Activated CD4-positive, alpha-beta T cell treated with anti-CD3 and anti-CD28 coated beads, Interleukin-2, amount 50 U/mL, for 24 hours (primary cell): ENCODE measurements at regions not wholly inside any gene's neighbourhood (a gene's known extent, or its start where the extent isn't known, plus 50 kb on each side); places are given as distances from the start of the nearest gene placed in this dataset.
"Not testable (repeated sequence)": the region's sequence is repeated elsewhere in the genome, so short reads cannot be mapped to it uniquely, and the experiment has no call there.

Experiments
- DNase-seq, 2 donors: peaks; one replicate each; pipeline ENCODE4 v3.0.0-alpha.2; 2020; ENCODE audit warnings: low read depth in 1 of 2, low spot score in 1 of 2

- no peak for DNase-seq
These were observed 90.1 kb downstream of the NCOR2 start for GRCh38 chr12:124477107-124477915.

- DNase-seq = no peak
These were observed 91.4 kb downstream of the NCOR2 start for GRCh38 chr12:124476011-124476400.

- DNase-seq = no peak
These were observed 92.0 kb downstream of the NCOR2 start for GRCh38 chr12:124475295-124476010.

GRCh38 chr12:124474709-124475108 lies 92.7 kb downstream of the NCOR2 start:
- DNase-seq = no peak

- no peak for DNase-seq
These were observed 94.6 kb downstream of the NCOR2 start for GRCh38 chr12:124472690-124473279.

GRCh38 chr12:124471828-124472227 lies 95.6 kb downstream of the NCOR2 start:
- DNase-seq = no peak

- DNase-seq = no peak
These were observed 96.6 kb downstream of the NCOR2 start for GRCh38 chr12:124470806-124471205.

DNA sequence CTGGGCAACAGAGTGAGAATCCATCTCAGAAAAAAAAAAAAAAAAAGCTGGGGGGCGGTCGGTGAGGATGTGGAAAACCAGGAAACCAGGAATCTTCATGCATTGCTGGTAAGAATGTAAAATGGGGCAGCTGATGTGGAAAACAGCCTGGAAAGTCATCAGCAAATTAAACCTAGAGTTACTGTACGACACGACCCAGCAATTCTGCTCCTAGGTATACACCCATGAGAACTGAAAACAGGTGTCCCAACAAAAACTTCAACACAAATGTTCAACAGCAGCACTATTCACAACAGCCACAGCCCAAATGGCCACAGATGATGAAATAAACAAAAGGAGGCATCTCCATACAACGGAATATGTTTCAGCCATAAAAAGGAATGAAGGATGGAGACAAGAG lies 97.3 kb downstream of the NCOR2 start:
- DNase-seq = no peak

GRCh38 chr12:124469193-124469888 lies 98.1 kb downstream of the NCOR2 start:
- DNase-seq = no peak

- DNase-seq = not testable (repeated sequence)
These were observed 99.9 kb downstream of the NCOR2 start for GRCh38 chr12:124467549-124467948.

- peak; percentile 63 to 78 for DNase-seq
These were observed 100.9 kb downstream of the NCOR2 start for GRCh38 chr12:124466216-124467128.

DNA sequence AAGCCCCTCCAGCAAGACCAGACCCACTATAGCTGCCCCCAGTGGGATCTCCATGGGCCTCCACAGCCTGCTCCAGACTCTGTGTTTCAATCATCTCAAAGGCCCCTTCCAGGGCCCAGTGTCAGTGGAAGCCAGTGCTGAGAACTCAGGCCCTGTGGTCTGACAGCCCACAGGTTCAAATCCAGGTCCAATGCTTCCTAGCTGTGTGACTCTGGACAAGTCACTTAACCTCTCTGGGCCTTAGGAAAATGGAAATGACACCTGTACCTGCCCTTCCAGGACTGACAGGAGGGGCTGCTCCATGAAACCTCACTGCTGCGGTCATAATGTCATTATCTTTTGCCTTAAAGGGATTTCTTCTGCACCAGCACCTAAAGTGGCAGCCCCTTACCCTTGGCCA lies 101.9 kb downstream of the NCOR2 start:
- no peak for DNase-seq

DNA sequence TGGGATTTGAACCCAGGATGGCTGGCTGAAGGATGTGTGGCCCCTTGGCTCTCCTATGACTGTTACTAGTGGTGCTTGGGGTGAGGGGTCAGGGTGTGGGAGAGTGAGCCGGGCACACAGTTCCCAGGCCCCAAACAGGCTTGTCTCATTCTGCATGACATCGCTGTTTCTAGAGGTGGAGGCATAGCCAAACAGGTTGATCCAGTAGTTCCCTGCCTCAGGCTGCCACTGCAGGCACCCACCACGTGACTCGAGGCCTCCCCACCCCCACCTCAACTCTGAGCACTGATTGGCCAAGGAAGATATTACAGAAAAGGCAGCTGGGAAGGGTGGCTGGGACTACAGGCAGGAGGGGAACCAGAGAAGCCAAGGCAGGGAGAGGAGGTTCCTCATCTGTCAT lies 102.6 kb downstream of the NCOR2 start:
- no peak for DNase-seq

- DNase-seq = no peak
These were observed 103.3 kb downstream of the NCOR2 start for GRCh38 chr12:124464062-124464461.

DNA sequence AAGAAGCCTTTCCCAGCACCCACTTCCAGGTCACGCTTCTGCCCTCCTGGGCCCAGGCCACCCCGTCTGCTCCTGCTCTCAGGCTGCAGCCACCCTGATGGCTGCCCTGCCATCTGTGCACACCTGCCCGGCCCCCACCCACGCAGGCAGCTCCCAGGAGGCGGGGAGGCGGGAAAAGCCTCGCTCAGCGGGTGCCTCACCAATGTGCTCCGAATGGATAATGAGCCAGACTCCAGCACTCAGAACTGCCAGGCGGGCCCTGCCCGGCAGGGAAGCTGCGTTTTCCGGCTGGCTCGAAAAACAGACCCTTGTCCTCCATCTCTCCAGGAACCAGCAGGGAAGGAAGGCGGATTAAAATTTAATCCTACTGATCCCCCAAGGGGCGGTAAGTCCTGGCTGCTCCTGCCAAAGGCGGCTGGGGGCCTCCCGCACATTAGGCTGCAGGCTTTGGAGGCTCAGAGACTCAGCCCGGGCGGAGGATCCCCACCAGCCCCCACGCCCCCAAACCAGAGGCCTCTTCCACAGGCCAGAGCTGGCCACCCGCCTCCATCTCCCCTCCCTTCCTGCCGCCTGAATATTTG lies 104.0 kb downstream of the NCOR2 start:
- DNase-seq = no peak

DNA sequence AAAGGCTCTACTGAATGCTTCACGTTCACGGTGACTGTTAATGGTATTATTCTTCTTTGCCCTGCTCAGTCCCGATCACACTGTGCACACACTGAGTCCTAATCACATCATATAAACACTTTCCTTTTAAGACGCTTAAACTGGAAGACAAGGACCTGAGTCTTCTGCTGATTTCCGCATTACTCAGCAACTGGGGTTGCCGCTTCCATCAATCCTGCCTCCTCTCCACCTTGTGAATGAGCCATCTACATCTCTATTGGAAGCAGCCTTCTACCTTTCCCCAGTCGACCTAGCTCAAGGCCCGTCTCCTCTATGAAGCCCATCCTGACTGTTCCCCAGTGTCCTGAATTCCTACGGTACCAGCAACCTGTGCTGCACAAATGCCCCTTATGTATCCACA lies 104.7 kb downstream of the NCOR2 start:
- DNase-seq = no peak

- no peak for DNase-seq
These were observed 105.4 kb downstream of the NCOR2 start for GRCh38 chr12:124461851-124462623.

DNA sequence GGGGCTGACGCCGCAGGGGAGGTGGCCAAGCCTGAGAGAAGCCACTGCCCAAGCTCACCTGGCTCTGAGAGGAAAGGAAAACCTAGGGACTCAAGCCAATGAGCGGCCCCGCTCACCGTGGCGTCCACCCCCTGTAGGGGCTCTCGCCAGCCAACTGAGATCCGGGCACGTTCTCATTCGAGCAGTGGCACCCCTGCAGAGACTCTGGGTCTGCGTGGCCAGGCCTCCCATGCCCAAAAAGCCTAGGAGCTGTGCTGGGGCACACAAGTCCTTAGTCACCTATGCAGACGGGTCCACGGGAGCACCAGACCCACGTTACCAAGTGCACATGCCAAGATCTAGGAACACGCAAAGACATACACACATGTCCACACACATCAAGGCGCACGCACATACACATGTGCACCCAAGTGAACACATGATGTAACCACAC lies 106.2 kb downstream of the NCOR2 start:
- no peak for DNase-seq

DNA sequence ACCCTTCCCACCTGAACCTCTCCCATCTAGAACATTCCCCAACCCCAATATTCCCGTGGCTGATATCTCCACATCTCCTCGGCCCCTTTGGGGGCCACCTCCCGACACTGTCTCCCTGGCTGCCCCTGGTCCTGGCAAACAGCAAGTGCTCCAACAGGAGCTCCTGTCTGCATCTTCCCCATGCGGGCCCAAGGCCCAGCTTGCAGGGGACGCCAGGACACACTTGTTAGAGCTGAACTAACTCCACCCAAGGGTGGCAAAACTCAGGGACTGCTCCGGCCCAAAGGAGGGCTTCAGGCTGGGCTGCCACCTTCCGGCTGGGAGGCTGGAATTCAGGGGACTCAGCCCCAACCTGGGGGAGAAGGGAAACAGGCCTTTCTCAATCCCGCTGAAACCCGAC lies 106.6 kb downstream of the NCOR2 start:
- no peak for DNase-seq
